Heart right ventricle (tissue), 16 donors: ENCODE measurements at regions not wholly inside any gene's neighbourhood (a gene's known extent, or its start where the extent isn't known, plus 50 kb on each side); places are given as distances from the start of the nearest gene placed in this dataset.

ENCODE experiments used
- ATAC-seq, 8 donors: fragments of 200-7000 bp; cut with Tn5 transposase; one replicate each; pipeline ENCODE4 v1.9.1; 2020; ENCODE audit warnings: mild to moderate bottlenecking in 8 of 8, moderate library complexity in 8 of 8, moderate number of reproducible peaks in 1 of 8
- DNase-seq, 2 donors: peaks; one replicate each; pipeline ENCODE4 v3.0.0-alpha.2; 2020
- H3K27ac ChIP-seq, 10 donors: fragments of 200-600 bp; sonication (generic) in 2 of 10; one replicate each; pipeline versions ENCODE4 v1.5.0 to v1.8.0; 2020 to 2022; ENCODE audit warnings: mild to moderate bottlenecking in 3 of 10
- H3K27me3 ChIP-seq, 7 donors: fragments of 200-600 bp; one replicate each; pipeline ENCODE4 v1.8.0; 2021 to 2022; ENCODE audit warnings: mild to moderate bottlenecking in 2 of 7
- H3K36me3 ChIP-seq, 9 donors: fragments of 200-600 bp; sonication (generic) in 1 of 9; one replicate each; pipeline versions ENCODE4 v1.5.0 to v1.8.0; 2020 to 2022; ENCODE audit warnings: mild to moderate bottlenecking in 2 of 9
- H3K4me1 ChIP-seq, 9 donors: fragments of 200-600 bp; sonication (generic) in 1 of 9; one replicate each; pipeline versions ENCODE4 v1.5.0 to v1.8.0; 2020 to 2022; ENCODE audit warnings: mild to moderate bottlenecking in 4 of 9
- H3K4me3 ChIP-seq, 10 donors: fragments of 200-600 bp; sonication (generic) in 2 of 10; one replicate each; pipeline versions ENCODE4 v1.5.0 to v1.8.0; 2020 to 2022; ENCODE audit warnings: mild to moderate bottlenecking in 7 of 10, moderate library complexity in 2 of 10
- H3K9me3 ChIP-seq, 11 donors: fragments of 200-600 bp in 10 of 11; sonication (generic) in 2 of 11; one replicate each; pipeline versions ENCODE4 v1.5.0 to v1.8.0; 2013 to 2022; ENCODE audit warnings: mild to moderate bottlenecking in 2 of 11, control low read depth in 1 of 11, moderate library complexity in 1 of 11
- CTCF ChIP-seq, 9 donors: fragments of 200-600 bp; sonication (generic) in 2 of 9; IDR thresholded peaks; one replicate each; pipeline versions ENCODE4 v1.5.0 to v1.8.0; 2021 to 2022; ENCODE audit warnings: antibody characterized with exemption in 9 of 9, mild to moderate bottlenecking in 5 of 9, moderate library complexity in 1 of 9
- WGBS, 2 donors: extraction: QIAGEN DNeasy Blood & Tissue Kit; methylation state at CpG; one replicate each; pipeline ENCODE4 v1.1.7; 2013; ENCODE audit warnings: inconsistent platforms in 1 of 2; 5-methylcytosine and 5-hydroxymethylcytosine counted together
- intact Hi-C, 10 donors: fragments of 100-400 bp; cut with DNase I; formaldehyde crosslinking; loops; one replicate each; pipeline versions ENCODE4 v1.11.1 to v1.14.2; 2022
- donor health status: Arrhythmogenic right ventricular cardiomyopathy.
- donor health status: ischemic (EF 13 %, LVEDD 7.1; RV severe dilation, severe dysfunction).
- donor health status: healthy with polysubstance abuse.
- donor health status: DM: no; HTN: yes; CAD: no.
- donor health status: DM: no; HTN: no; CAD: no.
- donor health status: ischemic (EF 25% LVEDD 6.9; RV normal size, moderate dysfunction).
- donor health status: ischemic (EF 25% LVEDD 5.7; RV mildly dilated, moderate dysfunction).
- donor health status: healthy.
- donor health status: DM: yes; HTN: yes; CAD: no.
- donor health status: Ischemic cardiomyopathy.
- donor health status: ischemic (EF 35%, LVEDD 5.7; RV mildly dilated, moderate dysfunction).
- donor health status: nonischemic (EF 11% LVEDD 7.7; RV severe dilation, severe dysfunction).
- donor health status: DM: yes; HTN: yes; CAD: no.
- donor health status: PGD.
- donor health status: ischemic (EF 29% LVEDD 5.4; RV normal size, mild dysfunction).
- donor health status: nonischemic (EF 23%, LVEDD 6.1; RV moderate dilation, normal function).

- DNase-seq = no peak
- no peaks in the 10 kb centered on the region for H3K36me3 ChIP-seq
- peak in 1 of 8 donors; percentile 16 for ATAC-seq
- no peak for TF ChIP-seq CTCF (IDR thresholded peaks at IDR 0.05)
- no peak overlapping the region for H3K4me3 ChIP-seq
- H3K9me3 ChIP-seq = peaks cover 0 to under 1% (median 0%) of the 10 kb centered on the region in 11 donors
- 69 to 73% methylated on average over 8 of the region's 8 CpGs for WGBS, 2 donors
- no peak overlapping the region for H3K27ac ChIP-seq
- H3K27me3 ChIP-seq = peaks cover 0 to 4% (median 0%) of the 10 kb centered on the region in 7 donors
- intact Hi-C loops = no loop called here
- no peaks in the 10 kb centered on the region for H3K4me1 ChIP-seq
Observed at GRCh38 chr2:16069663-16069932, 129.2 kb downstream of the MYCN start.

- Histone ChIP-seq H3K4me1 (no peaks in the 10 kb centered on the region), H3K9me3 (peaks cover 0 to 11% (median 3%) of the 10 kb centered on the region in 11 donors), H3K27ac (no peak overlapping the region), H3K27me3 (peaks cover 0 to 4% (median 0%) of the 10 kb centered on the region in 7 donors), H3K4me3 (no peak overlapping the region), H3K36me3 (no peaks in the 10 kb centered on the region)
- intact Hi-C loops = no loop called here
- ATAC-seq = no peak
- TF ChIP-seq CTCF (IDR thresholded peaks at IDR 0.05) = no peak
- 94 to 98% methylated on average over 3 of the region's 3 CpGs for WGBS, 2 donors
- DNase-seq = no peak
Observed at GRCh38 chr2:16068552-16068940, 128.2 kb downstream of the MYCN start.

GRCh38 chr2:16067866-16068551, 127.7 kb downstream of the MYCN start:
- 78 to 80% methylated on average over 11 of the region's 11 CpGs for WGBS, 2 donors
- DNase-seq (no peak), ATAC-seq (no peak)
- no peak for TF ChIP-seq CTCF (IDR thresholded peaks at IDR 0.05)
- Histone ChIP-seq H3K27ac (no peak overlapping the region), H3K36me3 (no peaks in the 10 kb centered on the region), H3K4me3 (no peak overlapping the region), H3K27me3 (peaks cover 0 to 4% (median 0%) of the 10 kb centered on the region in 7 donors), H3K9me3 (peaks cover 0 to 16% (median 8%) of the 10 kb centered on the region in 11 donors), H3K4me1 (no peaks in the 10 kb centered on the region)
- intact Hi-C loops = no loop called here

GRCh38 chr2:16067444-16067843, 127.1 kb downstream of the MYCN start:
- 76 to 84% methylated on average over 5 of the region's 5 CpGs for WGBS, 2 donors
- H3K36me3 ChIP-seq = no peaks in the 10 kb centered on the region
- no peaks in the 10 kb centered on the region for H3K4me1 ChIP-seq
- intact Hi-C loops = no loop called here
- no peak overlapping the region for H3K27ac ChIP-seq
- no peak for ATAC-seq
- peaks cover 0 to 21% (median 9%) of the 10 kb centered on the region in 11 donors for H3K9me3 ChIP-seq
- H3K4me3 ChIP-seq = no peak overlapping the region
- no peak for DNase-seq
- TF ChIP-seq CTCF (IDR thresholded peaks at IDR 0.05) = no peak
- peaks cover 0 to 4% (median 0%) of the 10 kb centered on the region in 7 donors for H3K27me3 ChIP-seq
